ENCODE measurements at regions not wholly inside any gene's neighbourhood (a gene's known extent, or its start where the extent isn't known, plus 50 kb on each side); places are given as distances from the start of the nearest gene placed in this dataset.

DNA sequence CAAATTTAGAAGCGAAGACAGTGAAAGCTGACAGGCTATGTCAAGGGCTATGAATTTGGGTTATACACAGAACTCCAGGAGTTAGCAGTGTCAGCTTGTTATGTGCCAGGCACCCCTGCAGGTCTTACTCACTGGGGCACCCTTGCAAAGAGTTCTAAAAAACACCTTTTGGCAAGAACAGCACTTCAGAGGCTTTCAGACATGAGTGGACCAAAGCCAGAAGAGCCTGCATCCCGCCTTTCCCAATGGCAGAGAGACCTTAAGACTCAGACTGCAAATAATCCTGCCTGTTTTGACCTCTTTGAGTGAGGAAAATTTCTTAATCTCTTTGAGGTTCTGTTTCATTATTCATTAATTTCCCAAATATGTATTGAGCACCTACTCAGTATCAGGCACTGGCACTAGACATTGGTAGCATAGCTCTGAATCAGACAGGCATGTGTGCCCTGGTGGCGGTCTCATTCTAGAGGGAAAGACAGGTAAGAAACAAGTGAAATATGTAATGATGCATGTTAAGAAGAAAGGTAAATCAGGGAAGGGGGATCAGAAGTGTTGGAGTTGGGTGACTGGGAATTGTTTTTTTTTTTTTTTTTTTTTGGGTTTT lies 280.0 kb downstream of the KBTBD8 start:
- BruUV-seq (replicated peaks), result no TSS peak
- Histone ChIP-seq H3K4me1 (ENCODE audit: insufficient read depth, low read length) (no peaks in the 10 kb centered on the region), H3K9me3 (ENCODE audit: low read length) (no peaks in the 10 kb centered on the region), H3K27me3 (ENCODE audit: low read length) (no peaks in the 10 kb centered on the region), H3K4me3 (ENCODE audit: low read length) (no peak overlapping the region), H3K9me2 (replicated peaks; ENCODE audit: low read length) (no peaks in the 10 kb centered on the region), H3K36me3 (ENCODE audit: low read depth, low read length) (no peaks in the 10 kb centered on the region), H4K20me1 (ENCODE audit: low read length) (no peaks in the 10 kb centered on the region), H3K27ac (ENCODE audit: low read length) (no peak overlapping the region), H3K79me2 (ENCODE audit: low read length) (no peaks in the 10 kb centered on the region), H3K4me2 (ENCODE audit: low read length) (no peak overlapping the region), H3F3A (ENCODE audit: low read length, unreplicated experiment) (no peaks in the 10 kb centered on the region), H3K9ac (ENCODE audit: low read length) (no peak overlapping the region), H2AFZ (ENCODE audit: low read length) (no peak overlapping the region)
- DNase-seq (no peak), ATAC-seq (no peak)
- CTCF ChIA-PET, result no interaction called here
- TF ChIP-seq, protein P1, sequence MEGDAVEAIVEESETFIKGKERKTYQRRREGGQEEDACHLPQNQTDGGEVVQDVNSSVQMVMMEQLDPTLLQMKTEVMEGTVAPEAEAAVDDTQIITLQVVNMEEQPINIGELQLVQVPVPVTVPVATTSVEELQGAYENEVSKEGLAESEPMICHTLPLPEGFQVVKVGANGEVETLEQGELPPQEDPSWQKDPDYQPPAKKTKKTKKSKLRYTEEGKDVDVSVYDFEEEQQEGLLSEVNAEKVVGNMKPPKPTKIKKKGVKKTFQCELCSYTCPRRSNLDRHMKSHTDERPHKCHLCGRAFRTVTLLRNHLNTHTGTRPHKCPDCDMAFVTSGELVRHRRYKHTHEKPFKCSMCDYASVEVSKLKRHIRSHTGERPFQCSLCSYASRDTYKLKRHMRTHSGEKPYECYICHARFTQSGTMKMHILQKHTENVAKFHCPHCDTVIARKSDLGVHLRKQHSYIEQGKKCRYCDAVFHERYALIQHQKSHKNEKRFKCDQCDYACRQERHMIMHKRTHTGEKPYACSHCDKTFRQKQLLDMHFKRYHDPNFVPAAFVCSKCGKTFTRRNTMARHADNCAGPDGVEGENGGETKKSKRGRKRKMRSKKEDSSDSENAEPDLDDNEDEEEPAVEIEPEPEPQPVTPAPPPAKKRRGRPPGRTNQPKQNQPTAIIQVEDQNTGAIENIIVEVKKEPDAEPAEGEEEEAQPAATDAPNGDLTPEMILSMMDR (conservative IDR thresholded peaks at IDR 0.05; ENCODE audit: low read depth, low read length), result no peak
- intact Hi-C loops (cut with micrococcal nuclease), result no loop called here
- POLR2A ChIA-PET (ENCODE audit: unreplicated experiment), result no interaction called here

DNA sequence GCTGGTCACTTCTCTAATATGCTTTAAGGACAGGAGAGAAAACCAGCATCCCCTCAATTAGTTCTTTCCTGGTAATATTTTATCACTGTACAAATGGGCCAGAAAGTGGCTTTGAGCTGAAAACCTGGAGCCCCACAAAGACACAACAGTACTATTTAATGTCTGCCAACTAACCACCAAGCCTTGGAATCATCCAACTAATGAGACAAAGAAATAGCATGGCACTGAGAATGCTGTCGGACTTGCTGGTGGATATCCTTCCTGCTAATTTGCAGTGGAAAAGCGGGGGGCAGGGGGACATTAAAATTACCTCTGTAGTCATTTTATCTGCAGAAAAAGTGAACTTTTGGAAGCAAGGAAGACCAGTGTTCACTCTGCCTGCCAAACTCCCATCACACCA lies 288.5 kb downstream of the KBTBD8 start:
- Histone ChIP-seq H2AFZ (ENCODE audit: low read length) (no peak overlapping the region), H3K27me3 (ENCODE audit: low read length) (no peaks in the 10 kb centered on the region), H3F3A (ENCODE audit: low read length, unreplicated experiment) (no peaks in the 10 kb centered on the region), H3K4me2 (ENCODE audit: low read length) (no peak overlapping the region), H3K9ac (ENCODE audit: low read length) (no peak overlapping the region), H3K36me3 (ENCODE audit: low read depth, low read length) (no peaks in the 10 kb centered on the region), H3K4me3 (ENCODE audit: low read length) (no peak overlapping the region), H3K9me2 (replicated peaks; ENCODE audit: low read length) (no peaks in the 10 kb centered on the region), H3K4me1 (ENCODE audit: insufficient read depth, low read length) (no peaks in the 10 kb centered on the region), H3K9me3 (ENCODE audit: low read length) (no peaks in the 10 kb centered on the region), H3K79me2 (ENCODE audit: low read length) (no peaks in the 10 kb centered on the region), H3K27ac (ENCODE audit: low read length) (no peak overlapping the region), H4K20me1 (ENCODE audit: low read length) (no peaks in the 10 kb centered on the region)
- intact Hi-C loops (cut with micrococcal nuclease), result no loop called here
- ChIA-PET CTCF (no interaction called here), POLR2A (ENCODE audit: unreplicated experiment) (no interaction called here)
- no peak for TF ChIP-seq EZH2phosphoT487 (IDR thresholded peaks at IDR 0.05; ENCODE audit: borderline replicate concordance, low read length)
- TF ChIP-seq EZH2 (IDR thresholded peaks at IDR 0.05; ENCODE audit: low read length, unreplicated experiment), result no peak
- TF ChIP-seq, protein P1 (conservative IDR thresholded peaks at IDR 0.05; ENCODE audit: low read depth, low read length), result no peak
- ATAC-seq (no peak), DNase-seq (no peak)
- no TSS peak for BruUV-seq (replicated peaks)

DNA sequence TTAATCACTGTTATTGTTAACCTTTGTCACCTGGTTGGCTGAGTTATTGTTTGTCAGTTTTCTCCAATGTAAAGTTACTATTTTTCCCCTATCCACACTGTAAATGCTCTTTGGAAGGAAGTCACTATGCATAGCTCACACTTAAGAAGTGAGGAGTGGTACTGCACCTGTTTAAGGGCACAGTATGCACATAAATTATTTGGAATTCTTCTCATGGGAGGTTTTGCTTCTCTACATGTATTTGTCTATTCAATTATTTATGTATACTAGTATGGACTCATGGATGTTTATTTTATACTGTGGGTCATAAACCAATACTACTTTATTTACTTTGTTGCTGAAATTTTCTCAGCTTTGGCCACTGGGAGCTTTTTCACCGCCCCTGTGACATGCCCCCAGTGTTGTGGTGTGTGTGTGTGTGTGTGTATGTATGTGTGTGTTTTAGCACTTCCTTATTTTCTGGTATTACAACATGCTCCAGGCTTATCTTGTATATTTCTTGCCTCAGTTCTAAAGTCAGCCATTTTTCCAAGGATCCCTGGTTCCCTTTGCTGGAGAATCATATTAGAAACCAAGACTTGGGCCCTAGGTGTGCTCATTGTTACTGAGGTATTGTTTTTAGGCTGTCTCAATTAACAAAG lies 290.5 kb downstream of the KBTBD8 start:
- H3F3A ChIP-seq (ENCODE audit: low read length, unreplicated experiment), result no peaks in the 10 kb centered on the region
- TF ChIP-seq EZH2phosphoT487 (IDR thresholded peaks at IDR 0.05; ENCODE audit: borderline replicate concordance, low read length), result no peak
- TF ChIP-seq, protein P1 (conservative IDR thresholded peaks at IDR 0.05; ENCODE audit: low read depth, low read length), result no peak
- CTCF ChIA-PET, result no interaction called here
- intact Hi-C loops (cut with micrococcal nuclease), result no loop called here
- no TSS peak for BruUV-seq (replicated peaks)
- no peaks in the 10 kb centered on the region for H3K9me2 ChIP-seq (replicated peaks; ENCODE audit: low read length)
- H3K79me2 ChIP-seq (ENCODE audit: low read length), result no peaks in the 10 kb centered on the region
- H3K4me3 ChIP-seq (ENCODE audit: low read length), result no peak overlapping the region
- no peaks in the 10 kb centered on the region for H3K36me3 ChIP-seq (ENCODE audit: low read depth, low read length)
- H4K20me1 ChIP-seq (ENCODE audit: low read length), result no peaks in the 10 kb centered on the region
- POLR2A ChIA-PET (ENCODE audit: unreplicated experiment), result no interaction called here
- no peaks in the 10 kb centered on the region for H3K27me3 ChIP-seq (ENCODE audit: low read length)
- no peak overlapping the region for H3K27ac ChIP-seq (ENCODE audit: low read length)
- no peak overlapping the region for H3K4me2 ChIP-seq (ENCODE audit: low read length)
- H3K4me1 ChIP-seq (ENCODE audit: insufficient read depth, low read length), result 0 out of 2 replicates have a peak, but pooled peaks cover 4% of the 10 kb centered on the region
- H2AFZ ChIP-seq (ENCODE audit: low read length), result no peak overlapping the region
- ATAC-seq (no peak), DNase-seq (no peak)
- no peaks in the 10 kb centered on the region for H3K9me3 ChIP-seq (ENCODE audit: low read length)
- H3K9ac ChIP-seq (ENCODE audit: low read length), result no peak overlapping the region

All from PC-3 (cell line).